Uterus (tissue), 3 donors: ENCODE measurements at regions not wholly inside any gene's neighbourhood (a gene's known extent, or its start where the extent isn't known, plus 50 kb on each side); places are given as distances from the start of the nearest gene placed in this dataset.

Experiments
- DNase-seq, 2 donors: peaks; one replicate each; pipeline ENCODE4 v3.0.0-alpha.2; 2019 to 2020
- H3K27ac ChIP-seq, 2 donors: fragments of 200-600 bp; sonication (generic); 1 replicate in 1 of 2; 2 replicates in 1 of 2; pipeline ENCODE4 v1.5.1; 2016 to 2018
- H3K27me3 ChIP-seq, 2 donors: fragments of 200-600 bp; sonication (generic); one replicate each; pipeline ENCODE4 v1.5.1; 2018 to 2019; ENCODE audit warnings: control low read depth in 1 of 2
- H3K36me3 ChIP-seq, 2 donors: fragments of 200-600 bp; sonication (generic); one replicate each; pipeline ENCODE4 v1.5.1; 2019; ENCODE audit warnings: control low read depth in 1 of 2
- H3K4me1 ChIP-seq, 2 donors: fragments of 200-600 bp; sonication (generic); one replicate each; pipeline ENCODE4 v1.5.1; 2018 to 2019; ENCODE audit warnings: control low read depth in 1 of 2
- H3K4me3 ChIP-seq, 2 donors: fragments of 200-600 bp; sonication (generic); 1 replicate in 1 of 2; 2 replicates in 1 of 2; pipeline ENCODE4 v1.5.1; 2018 to 2019; ENCODE audit warnings: mild to moderate bottlenecking in 1 of 2
- H3K9me3 ChIP-seq, 2 donors: fragments of 200-600 bp; sonication (generic); one replicate each; pipeline ENCODE4 v1.5.1; 2019; ENCODE audit warnings: control low read depth in 1 of 2
- POLR2A ChIP-seq, 2 donors: fragments of 450-650 bp; IDR thresholded peaks; one replicate each; pipeline ENCODE4 v1.6.1; 2016; ENCODE audit warnings: antibody characterized with exemption in 2 of 2, mild to moderate bottlenecking in 1 of 2, moderate library complexity in 1 of 2
- intact Hi-C: fragments of 100-400 bp; cut with DNase I; formaldehyde crosslinking; loops from one replicate; pipeline ENCODE4 v1.15.1; 2023; ENCODE audit warnings: low total_unique reads
- TF ChIP-seq, protein P1 (sequence below), 4 experiments: fragments of 200-600 bp in 2 of 4; fragments of 450-650 bp in 2 of 4; sonication (generic) in 2 of 4; IDR thresholded peaks; one replicate each; pipeline ENCODE4 v1.5.1; 2016 to 2019; ENCODE audit warnings: antibody characterized with exemption in 4 of 4, mild to moderate bottlenecking in 2 of 4, moderate library complexity in 1 of 4
- donor health status: DM: yes; HTN: yes; CAD: no.

DNA sequence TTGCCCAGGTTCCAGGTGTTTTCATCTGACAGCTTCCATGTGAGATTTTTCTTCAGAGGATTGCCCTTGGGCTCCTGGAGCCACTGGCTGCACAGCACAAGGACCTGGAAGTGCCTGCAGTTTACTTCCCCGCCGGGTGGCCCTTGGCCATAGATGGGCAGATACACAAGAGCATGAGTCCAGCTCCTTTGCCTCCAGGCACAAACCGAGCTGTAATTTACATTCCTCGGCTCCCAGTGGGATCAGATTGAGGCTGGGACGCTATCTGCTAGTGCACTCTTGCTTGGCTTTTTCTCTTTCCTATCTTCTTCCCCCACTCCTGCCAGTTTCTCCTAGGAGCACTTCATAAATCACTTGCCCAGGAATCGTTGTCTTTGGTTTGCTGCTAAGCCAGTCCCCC, 85.4 kb upstream of the RALY start:
- TF ChIP-seq, protein P1, sequence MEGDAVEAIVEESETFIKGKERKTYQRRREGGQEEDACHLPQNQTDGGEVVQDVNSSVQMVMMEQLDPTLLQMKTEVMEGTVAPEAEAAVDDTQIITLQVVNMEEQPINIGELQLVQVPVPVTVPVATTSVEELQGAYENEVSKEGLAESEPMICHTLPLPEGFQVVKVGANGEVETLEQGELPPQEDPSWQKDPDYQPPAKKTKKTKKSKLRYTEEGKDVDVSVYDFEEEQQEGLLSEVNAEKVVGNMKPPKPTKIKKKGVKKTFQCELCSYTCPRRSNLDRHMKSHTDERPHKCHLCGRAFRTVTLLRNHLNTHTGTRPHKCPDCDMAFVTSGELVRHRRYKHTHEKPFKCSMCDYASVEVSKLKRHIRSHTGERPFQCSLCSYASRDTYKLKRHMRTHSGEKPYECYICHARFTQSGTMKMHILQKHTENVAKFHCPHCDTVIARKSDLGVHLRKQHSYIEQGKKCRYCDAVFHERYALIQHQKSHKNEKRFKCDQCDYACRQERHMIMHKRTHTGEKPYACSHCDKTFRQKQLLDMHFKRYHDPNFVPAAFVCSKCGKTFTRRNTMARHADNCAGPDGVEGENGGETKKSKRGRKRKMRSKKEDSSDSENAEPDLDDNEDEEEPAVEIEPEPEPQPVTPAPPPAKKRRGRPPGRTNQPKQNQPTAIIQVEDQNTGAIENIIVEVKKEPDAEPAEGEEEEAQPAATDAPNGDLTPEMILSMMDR (IDR thresholded peaks at IDR 0.05): no peak
- TF ChIP-seq POLR2A (IDR thresholded peaks at IDR 0.05): no peak
- no peak for DNase-seq
- no peaks in the 10 kb centered on the region for H3K36me3 ChIP-seq
- no peaks in the 10 kb centered on the region for H3K4me1 ChIP-seq
- no peaks in the 10 kb centered on the region for H3K27me3 ChIP-seq
- intact Hi-C loops: no loop called here
- no peak overlapping the region for H3K4me3 ChIP-seq
- H3K27ac ChIP-seq: no peak overlapping the region
- no peaks in the 10 kb centered on the region for H3K9me3 ChIP-seq

DNA sequence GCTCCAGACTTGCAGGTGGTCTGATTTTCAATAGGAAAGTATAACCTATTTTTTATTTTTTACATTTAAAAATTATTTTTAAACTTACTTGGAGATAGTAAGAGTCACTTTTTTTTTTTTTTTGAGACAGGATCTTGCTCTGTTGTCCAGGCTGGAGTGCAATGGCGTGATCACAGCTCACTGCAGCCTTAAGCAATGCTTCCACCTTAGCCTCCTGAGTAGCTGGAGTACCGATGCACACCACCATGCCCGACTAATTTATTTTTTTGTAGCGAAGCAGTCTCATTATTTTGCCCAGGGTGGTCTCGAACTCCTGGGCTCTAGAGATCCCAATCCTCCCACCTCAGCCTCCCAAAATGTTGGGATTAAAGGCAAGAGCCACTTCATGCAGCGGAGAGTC, 84.8 kb upstream of the RALY start:
- H3K9me3 ChIP-seq: no peaks in the 10 kb centered on the region
- H3K27ac ChIP-seq: no peak overlapping the region
- TF ChIP-seq POLR2A (IDR thresholded peaks at IDR 0.05): no peak
- TF ChIP-seq, protein P1 (IDR thresholded peaks at IDR 0.05): no peak
- DNase-seq: no peak
- H3K4me1 ChIP-seq: no peaks in the 10 kb centered on the region
- H3K36me3 ChIP-seq: no peaks in the 10 kb centered on the region
- intact Hi-C loops: no loop called here
- no peaks in the 10 kb centered on the region for H3K27me3 ChIP-seq
- H3K4me3 ChIP-seq: no peak overlapping the region

DNA sequence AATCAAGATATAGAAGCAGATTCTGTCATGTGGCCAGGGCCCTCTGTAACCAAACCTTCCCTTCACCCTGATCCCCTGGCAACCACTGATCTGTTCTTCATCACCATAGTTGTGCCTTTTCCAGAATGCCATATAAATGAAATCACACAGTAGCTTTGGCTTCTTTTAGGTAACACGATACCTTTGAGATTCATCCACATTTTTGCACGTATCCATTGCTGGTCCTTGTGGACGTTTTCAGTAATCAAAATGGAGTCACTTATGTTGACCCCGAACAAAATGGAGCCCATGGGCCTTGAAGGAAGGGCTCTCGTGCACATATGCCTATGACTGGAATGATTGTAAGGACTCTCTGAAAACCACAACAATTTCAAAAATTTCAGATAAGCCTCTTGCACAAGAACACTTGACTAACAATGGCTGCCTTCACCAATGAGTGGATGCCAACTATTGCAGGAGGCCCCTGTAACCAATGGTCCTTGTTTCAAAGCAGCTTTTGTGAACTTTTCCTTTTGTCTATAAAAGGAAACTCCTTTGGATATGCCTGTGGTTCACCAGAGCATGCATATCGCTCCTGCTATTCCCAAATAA, 84.3 kb upstream of the RALY start:
- no peaks in the 10 kb centered on the region for H3K9me3 ChIP-seq
- no peak for DNase-seq
- H3K4me1 ChIP-seq: no peaks in the 10 kb centered on the region
- H3K27me3 ChIP-seq: no peaks in the 10 kb centered on the region
- TF ChIP-seq, protein P1 (IDR thresholded peaks at IDR 0.05): no peak
- no peak for TF ChIP-seq POLR2A (IDR thresholded peaks at IDR 0.05)
- H3K36me3 ChIP-seq: no peaks in the 10 kb centered on the region
- H3K27ac ChIP-seq: no peak overlapping the region
- intact Hi-C loops: no loop called here
- no peak overlapping the region for H3K4me3 ChIP-seq

DNA sequence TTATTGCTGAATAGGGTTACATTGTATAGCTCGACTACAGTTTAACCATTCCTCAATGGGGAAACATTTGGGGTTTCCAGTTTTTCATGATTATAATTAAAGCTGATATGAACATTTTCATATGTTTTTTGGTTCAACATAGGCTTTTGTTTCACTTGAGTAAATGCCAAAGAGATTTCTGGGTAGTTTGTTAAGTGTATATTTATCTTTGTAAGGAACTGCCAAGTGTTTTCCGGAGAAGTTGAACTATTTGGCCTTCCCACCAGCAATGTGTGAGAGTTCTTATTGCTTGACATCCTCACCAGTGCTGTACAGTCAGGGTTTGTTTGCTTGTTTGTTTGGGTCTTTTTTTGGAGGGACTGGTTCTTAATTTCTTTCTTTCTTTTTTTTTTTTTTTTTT, 83.7 kb upstream of the RALY start:
- no peak for DNase-seq
- H3K36me3 ChIP-seq: no peaks in the 10 kb centered on the region

DNA sequence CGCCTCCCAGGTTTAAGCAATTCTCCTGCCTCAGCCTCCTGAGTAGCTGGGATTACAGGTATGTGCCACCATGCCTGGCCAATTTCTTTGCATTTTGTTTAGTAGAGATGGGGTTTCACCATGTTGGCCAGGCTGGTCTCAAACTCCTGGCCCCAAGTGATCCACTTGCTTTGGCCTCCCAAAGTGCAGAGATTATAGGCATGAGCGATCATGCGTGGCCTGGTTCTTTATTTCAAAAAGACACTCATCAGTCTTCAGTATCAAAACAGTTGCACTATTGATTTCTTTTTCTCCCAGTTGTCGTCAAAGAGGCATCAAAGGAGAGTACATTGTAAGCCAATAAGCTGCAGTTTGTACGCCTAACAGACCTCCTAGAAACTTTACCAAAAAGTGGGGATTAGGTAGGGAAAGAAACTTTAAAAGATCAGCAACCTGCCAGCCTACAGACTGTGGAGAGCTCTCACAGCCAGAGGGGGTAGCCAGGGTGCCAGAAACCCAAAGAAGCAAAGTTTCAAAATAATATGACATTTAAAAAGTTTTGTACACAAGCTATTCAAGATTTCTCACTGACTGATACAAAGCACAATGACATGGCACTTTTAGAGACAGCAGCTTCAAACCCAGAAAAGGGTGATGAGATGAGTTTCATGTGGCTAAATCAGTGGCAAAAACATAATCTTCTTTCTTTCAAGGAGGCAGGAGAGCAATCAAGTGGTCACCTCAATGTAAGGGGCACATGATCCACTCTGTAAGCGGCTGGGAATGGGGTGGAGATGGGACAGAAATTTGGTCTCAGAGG, 83.0 kb upstream of the RALY start:
- intact Hi-C loops: no loop called here
- DNase-seq: no peak
- TF ChIP-seq, protein P1 (IDR thresholded peaks at IDR 0.05): no peak
- TF ChIP-seq POLR2A (IDR thresholded peaks at IDR 0.05): no peak
- Histone ChIP-seq H3K4me1 (no peaks in the 10 kb centered on the region), H3K4me3 (no peak overlapping the region), H3K9me3 (no peaks in the 10 kb centered on the region), H3K27ac (no peak overlapping the region), H3K36me3 (no peaks in the 10 kb centered on the region), H3K27me3 (no peaks in the 10 kb centered on the region)

More for the DNA sequence above, 83.7 kb upstream of the RALY start:
- H3K27me3 ChIP-seq: no peaks in the 10 kb centered on the region
- intact Hi-C loops: no loop called here
- no peak for TF ChIP-seq POLR2A (IDR thresholded peaks at IDR 0.05)
- TF ChIP-seq, protein P1 (IDR thresholded peaks at IDR 0.05): no peak
- no peak overlapping the region for H3K27ac ChIP-seq
- H3K4me1 ChIP-seq: no peaks in the 10 kb centered on the region
- H3K4me3 ChIP-seq: no peak overlapping the region
- no peaks in the 10 kb centered on the region for H3K9me3 ChIP-seq
